ENCODE measurements at regions not wholly inside any gene's neighbourhood (a gene's known extent, or its start where the extent isn't known, plus 50 kb on each side); places are given as distances from the start of the nearest gene placed in this dataset.

DNA sequence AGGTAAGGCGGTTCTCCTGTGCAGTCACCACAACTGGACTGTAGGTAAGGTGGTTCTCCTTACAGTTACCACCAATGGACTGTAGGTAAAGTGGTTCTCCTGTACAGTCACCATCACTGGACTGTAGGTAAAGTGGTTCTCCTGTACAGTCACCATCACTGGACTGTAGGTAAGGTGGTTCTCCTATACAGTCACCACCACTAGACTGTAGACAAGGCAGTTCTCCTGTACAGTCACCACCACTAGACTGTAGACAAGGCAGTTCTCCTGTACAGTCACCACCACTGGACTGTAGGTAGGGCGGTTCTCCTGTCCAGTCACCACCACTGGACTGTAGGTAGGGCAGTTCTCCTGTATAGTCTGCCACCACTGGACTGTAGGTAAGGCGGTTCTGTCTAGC is 212.3 kb downstream of the TFAP2A start:
- TF ChIP-seq, protein P1, sequence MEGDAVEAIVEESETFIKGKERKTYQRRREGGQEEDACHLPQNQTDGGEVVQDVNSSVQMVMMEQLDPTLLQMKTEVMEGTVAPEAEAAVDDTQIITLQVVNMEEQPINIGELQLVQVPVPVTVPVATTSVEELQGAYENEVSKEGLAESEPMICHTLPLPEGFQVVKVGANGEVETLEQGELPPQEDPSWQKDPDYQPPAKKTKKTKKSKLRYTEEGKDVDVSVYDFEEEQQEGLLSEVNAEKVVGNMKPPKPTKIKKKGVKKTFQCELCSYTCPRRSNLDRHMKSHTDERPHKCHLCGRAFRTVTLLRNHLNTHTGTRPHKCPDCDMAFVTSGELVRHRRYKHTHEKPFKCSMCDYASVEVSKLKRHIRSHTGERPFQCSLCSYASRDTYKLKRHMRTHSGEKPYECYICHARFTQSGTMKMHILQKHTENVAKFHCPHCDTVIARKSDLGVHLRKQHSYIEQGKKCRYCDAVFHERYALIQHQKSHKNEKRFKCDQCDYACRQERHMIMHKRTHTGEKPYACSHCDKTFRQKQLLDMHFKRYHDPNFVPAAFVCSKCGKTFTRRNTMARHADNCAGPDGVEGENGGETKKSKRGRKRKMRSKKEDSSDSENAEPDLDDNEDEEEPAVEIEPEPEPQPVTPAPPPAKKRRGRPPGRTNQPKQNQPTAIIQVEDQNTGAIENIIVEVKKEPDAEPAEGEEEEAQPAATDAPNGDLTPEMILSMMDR (conservative IDR thresholded peaks at IDR 0.05; ENCODE audit: low read depth, low read length) = no peak
- no peak for TF ChIP-seq EZH2 (IDR thresholded peaks at IDR 0.05; ENCODE audit: borderline replicate concordance, low read depth, low read length, poor library complexity, severe bottlenecking)

Measured in A673 (cell line).